ENCODE measurements at regions not wholly inside any gene's neighbourhood (a gene's known extent, or its start where the extent isn't known, plus 50 kb on each side); places are given as distances from the start of the nearest gene placed in this dataset.

GRCh38 chr5:12072441-12072840 is 168.2 kb upstream of the CTNND2 start:
- ChIA-PET POLR2A (ENCODE audit: partially characterized antibody) (no interaction called here), CTCF (ENCODE audit: partially characterized antibody) (interaction anchor here (0.6 kb wide), 1 partner anchor 115 kb away, joined by 3 read pairs; no protein-coding TSS in a partner anchor)
- H2BK12ac ChIP-seq (ENCODE audit: low read depth, low read length) = no peak overlapping the region
- no peak overlapping the region for H2BK120ac ChIP-seq (replicated peaks; ENCODE audit: low read depth, low read length)
- H3K27ac ChIP-seq (ENCODE audit: low read depth, low read length) = no peak overlapping the region
- H3K79me1 ChIP-seq (ENCODE audit: low read depth, low read length) = no peaks in the 10 kb centered on the region
- no peak overlapping the region for H4K8ac ChIP-seq (ENCODE audit: extremely low read depth, insufficient read depth, low read length)
- DNase-seq (ENCODE audit: low read depth in 1 of 2, low spot score in 2 of 2) (no peak), FAIRE-seq (no peak)
- no peak overlapping the region for H2AFZ ChIP-seq (ENCODE audit: low read length)
- H3K27me3 ChIP-seq (replicated peaks in 1 of 4; ENCODE audit: control insufficient read depth in 3 of 4, extremely low read depth in 1 of 4, insufficient read depth in 3 of 4, low read length in 3 of 4) = no peaks in the 10 kb centered on the region
- no peaks in the 10 kb centered on the region for H3K9me3 ChIP-seq (ENCODE audit: insufficient read depth in 2 of 2, low read depth in 1 of 2, low read length in 1 of 2)
- no peak overlapping the region for H3K9ac ChIP-seq (replicated peaks in 1 of 4; ENCODE audit: extremely low read depth in 1 of 4, low read depth in 3 of 4, low read length in 3 of 4)
- H3K79me2 ChIP-seq (ENCODE audit: control insufficient read depth in 1 of 2, insufficient read depth in 2 of 2, low read length in 2 of 2) = no peaks in the 10 kb centered on the region
- H2AK5ac ChIP-seq (ENCODE audit: low read depth, low read length) = no peak overlapping the region
- H4K91ac ChIP-seq (replicated peaks; ENCODE audit: insufficient read length, low read length) = no peak overlapping the region
- no peak overlapping the region for H3K14ac ChIP-seq (ENCODE audit: insufficient read length)
- no peak overlapping the region for H3K18ac ChIP-seq (ENCODE audit: extremely low read depth, low read length)
- no peak overlapping the region for H3K4me2 ChIP-seq (ENCODE audit: insufficient read depth in 1 of 2, low read depth in 2 of 2, low read length in 2 of 2)
- no peak overlapping the region for H3K56ac ChIP-seq (replicated peaks; ENCODE audit: insufficient read length, low read depth, low read length)
- no peaks in the 10 kb centered on the region for H4K20me1 ChIP-seq (replicated peaks in 1 of 2; ENCODE audit: control insufficient read depth in 1 of 2, insufficient read depth in 2 of 2, low read length in 2 of 2)
- H2BK5ac ChIP-seq (ENCODE audit: low read depth, low read length) = no peak overlapping the region
- H4K5ac ChIP-seq (ENCODE audit: insufficient read length, low read depth, low read length) = no peak overlapping the region
- no peak overlapping the region for H3K23ac ChIP-seq (ENCODE audit: insufficient read length)
- no peaks in the 10 kb centered on the region for H3K36me3 ChIP-seq (ENCODE audit: control insufficient read depth in 2 of 4, insufficient read depth in 4 of 4, low read length in 3 of 4)
- H3K4me1 ChIP-seq (replicated peaks in 1 of 4; ENCODE audit: control insufficient read depth in 3 of 4, insufficient read depth in 4 of 4, low read length in 3 of 4) = 0 out of 7 replicates have a peak, but pooled peaks cover 0 to 3% (median 0%) of the 10 kb centered on the region in 4 experiments
- no peak overlapping the region for H2BK15ac ChIP-seq (ENCODE audit: low read length)
- no peak overlapping the region for H2BK20ac ChIP-seq (ENCODE audit: low read length)
- H3K4ac ChIP-seq (replicated peaks; ENCODE audit: insufficient read length, low read depth, low read length) = no peak overlapping the region
- no peak overlapping the region for H3K4me3 ChIP-seq (ENCODE audit: extremely low read depth in 1 of 4, insufficient read depth in 2 of 4, low read depth in 3 of 4, low read length in 4 of 4)
- 65% methylated on average over 5 of the region's 5 CpGs; no CpG with 5 or more reads in 1 of the 2 experiments for WGBS, 2 experiments (ENCODE audit: extremely low coverage in 1 of 2, insufficient coverage in 1 of 2, insufficient read length in 1 of 2, insufficient replicate concordance in 2 of 2, low coverage in 1 of 2, low lambda C conversion rate in 2 of 2, missing lambda C conversion rate in 1 of 2)
- no peaks in the 10 kb centered on the region for H3K23me2 ChIP-seq (ENCODE audit: low read depth, low read length)
- TF ChIP-seq CREB1 (IDR thresholded peaks at IDR 0.05) (no peak), TEAD4 (IDR thresholded peaks at IDR 0.05; ENCODE audit: low read depth, low read length) (peak; percentile 46; the same call in 1 of the 2 replicates), USF2 (IDR thresholded peaks at IDR 0.05; ENCODE audit: low read length) (no peak)

Data from H1 (cell line).